T-cell (primary cell): ENCODE measurements at regions not wholly inside any gene's neighbourhood (a gene's known extent, or its start where the extent isn't known, plus 50 kb on each side); places are given as distances from the start of the nearest gene placed in this dataset.

Source experiments
- ATAC-seq, 4 experiments: fragments of 200-7000 bp in 3 of 4; fragments of 150-1000 bp in 1 of 4; cut with Tn5 transposase; replicated peaks in 1 of 4; 1 replicate in 3 of 4; 2 replicates in 1 of 4; pipeline ENCODE4 v1.10.0; 2021; ENCODE audit warnings: moderate library complexity in 3 of 4, mild to moderate bottlenecking in 2 of 4, moderate number of reproducible peaks in 1 of 4
- CTCF ChIA-PET, 2 donors: fragments of 300-600 bp; sonication (Branson Sonifier 250); formaldehyde crosslinking; loops; one replicate each; lab custom pipeline; 2022; ENCODE audit warnings: antibody characterized with exemption in 2 of 2; lab: Charles Lee
- POLR2A ChIA-PET, 2 donors: fragments of 300-600 bp; sonication (Branson Sonifier 250); formaldehyde crosslinking; loops; one replicate each; lab custom pipeline; 2022; ENCODE audit warnings: antibody characterized with exemption in 2 of 2; lab: Charles Lee
- DNase-seq, 35 experiments: peaks; one replicate each; pipeline versions ENCODE4 v3.0.0 to v3.0.0-alpha.2; 2013 to 2023
- H3K27ac ChIP-seq: one replicate; pipeline ENCODE4 v1.5.1; 2013; ENCODE audit warnings: low read length
- H3K27me3 ChIP-seq, 2 experiments: replicated peaks in 1 of 2; 1 replicate in 1 of 2; 2 replicates in 1 of 2; pipeline versions ENCODE4 v1.6.1 to v1.7.0; 2013; ENCODE audit warnings: low read length in 1 of 2, mixed read lengths in 1 of 2; ENCODE audit not compliant: control insufficient read depth in 2 of 2, insufficient read depth in 2 of 2; ENCODE audit errors: extremely low read depth in 1 of 2
- H3K36me3 ChIP-seq, 2 donors: 1 replicate in 1 of 2; 2 replicates in 1 of 2; pipeline versions ENCODE4 v1.6.1 to v1.7.0; 2013; ENCODE audit warnings: low read length in 1 of 2; ENCODE audit not compliant: control insufficient read depth in 2 of 2, insufficient read depth in 1 of 2; ENCODE audit errors: extremely low read depth in 1 of 2
- H3K4me1 ChIP-seq, 2 experiments: 1 replicate in 1 of 2; 2 replicates in 1 of 2; pipeline versions ENCODE4 v1.6.1 to v1.7.0; 2013; ENCODE audit warnings: low read length in 2 of 2, mixed read lengths in 1 of 2; ENCODE audit not compliant: insufficient read depth in 2 of 2, control insufficient read depth in 1 of 2; ENCODE audit errors: extremely low read depth in 1 of 2
- H3K4me3 ChIP-seq, 2 donors: 1 replicate in 1 of 2; 2 replicates in 1 of 2; pipeline versions ENCODE4 v1.5.1 to v1.7.0; 2013; ENCODE audit warnings: mild to moderate bottlenecking in 2 of 2, low read length in 1 of 2, moderate library complexity in 1 of 2; ENCODE audit not compliant: control insufficient read depth in 1 of 2; ENCODE audit errors: extremely low read depth in 1 of 2
- H3K9me3 ChIP-seq: 2 replicates; pipeline ENCODE4 v1.7.0; 2013
- H3K27ac Mint-ChIP-seq, 2 donors: one replicate each; pipeline ENCODE4 v1.8.0; 2020 to 2021; ENCODE audit warnings: mild to moderate bottlenecking in 2 of 2, mixed read lengths in 2 of 2
- H3K27me3 Mint-ChIP-seq, 2 donors: one replicate each; pipeline ENCODE4 v1.8.0; 2021 to 2022; ENCODE audit warnings: mixed read lengths in 2 of 2
- H3K36me3 Mint-ChIP-seq: one replicate; pipeline ENCODE4 v1.8.0; 2021; ENCODE audit warnings: mixed read lengths
- H3K4me1 Mint-ChIP-seq, 3 donors: one replicate each; pipeline ENCODE4 v1.8.0; 2020 to 2022; ENCODE audit warnings: mixed read lengths in 3 of 3, mild to moderate bottlenecking in 1 of 3
- H3K4me3 Mint-ChIP-seq, 3 donors: one replicate each; pipeline ENCODE4 v1.8.0; 2020 to 2022; ENCODE audit warnings: mild to moderate bottlenecking in 3 of 3, mixed read lengths in 3 of 3, moderate library complexity in 3 of 3
- H3K9me3 Mint-ChIP-seq, 3 donors: one replicate each; pipeline ENCODE4 v1.8.0; 2020 to 2022; ENCODE audit warnings: mixed read lengths in 3 of 3
- WGBS: methylation state at CpG from one replicate; pipeline ENCODE4 v1.1.5; 2013; ENCODE audit warnings: missing lambda C conversion rate; ENCODE audit not compliant: insufficient coverage; 5-methylcytosine and 5-hydroxymethylcytosine counted together

DNA sequence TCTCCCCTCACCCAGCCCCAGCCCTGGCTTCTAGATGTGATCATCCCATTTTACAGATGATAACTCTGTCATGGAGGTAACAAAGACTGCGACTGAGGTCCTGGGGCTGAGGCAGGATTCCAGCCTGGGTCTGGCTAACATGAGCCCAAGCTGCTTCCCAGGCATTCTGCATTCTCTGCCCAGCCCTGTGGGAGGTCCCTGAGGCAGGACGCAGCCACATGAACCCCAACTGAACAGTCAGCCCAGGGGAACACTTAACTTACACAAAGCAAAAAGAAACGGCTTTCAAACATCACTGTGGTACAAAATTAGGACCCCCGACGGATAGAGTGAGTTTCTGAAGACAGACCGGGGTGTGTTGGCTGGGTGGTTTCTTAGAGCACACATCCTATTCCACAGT lies 135.3 kb downstream of the ACKR3 start:
- H3K36me3 Mint-ChIP-seq = no peaks in the 10 kb centered on the region
- Histone ChIP-seq H3K9me3 (no peaks in the 10 kb centered on the region), H3K36me3 (no peaks in the 10 kb centered on the region), H3K27ac (no peak overlapping the region), H3K4me1 (no peaks in the 10 kb centered on the region), H3K27me3 (peaks cover 0 to 12% of the 10 kb centered on the region in 2 experiments), H3K4me3 (no peak overlapping the region)
- no peak overlapping the region for H3K4me3 Mint-ChIP-seq
- no peak overlapping the region for H3K27ac Mint-ChIP-seq
- no peaks in the 10 kb centered on the region for H3K9me3 Mint-ChIP-seq
- no peaks in the 10 kb centered on the region for H3K4me1 Mint-ChIP-seq
- H3K27me3 Mint-ChIP-seq = peaks cover 0 to 5% of the 10 kb centered on the region in 2 donors
- POLR2A ChIA-PET = no interaction called here
- CTCF ChIA-PET = no interaction called here
- no peak for DNase-seq
- WGBS = 82% methylated on average over 1 of the region's 6 CpGs
- no peak for ATAC-seq

- H3K4me3 ChIP-seq = no peak overlapping the region
- Mint-ChIP-seq H3K36me3 (no peaks in the 10 kb centered on the region), H3K9me3 (no peaks in the 10 kb centered on the region), H3K27me3 (peaks cover 0 to 5% of the 10 kb centered on the region in 2 donors), H3K4me3 (no peak overlapping the region), H3K27ac (no peak overlapping the region), H3K4me1 (no peaks in the 10 kb centered on the region)
- ChIA-PET CTCF (interaction anchor here in 1 of 2 donors (0.6 kb wide), 1 partner anchor 1990 kb away, joined by 3 read pairs; no protein-coding TSS in a partner anchor), POLR2A (no interaction called here)
- ATAC-seq (no peak), DNase-seq (no peak)
- no peaks in the 10 kb centered on the region for H3K4me1 ChIP-seq
- 86% methylated on average over 7 of the region's 12 CpGs for WGBS
- H3K36me3 ChIP-seq = no peaks in the 10 kb centered on the region
- no peak overlapping the region for H3K27ac ChIP-seq
- peaks cover 0 to 12% of the 10 kb centered on the region in 2 experiments for H3K27me3 ChIP-seq
- H3K9me3 ChIP-seq = no peaks in the 10 kb centered on the region
These were observed 135.9 kb downstream of the ACKR3 start for GRCh38 chr2:236705295-236706105.

DNA sequence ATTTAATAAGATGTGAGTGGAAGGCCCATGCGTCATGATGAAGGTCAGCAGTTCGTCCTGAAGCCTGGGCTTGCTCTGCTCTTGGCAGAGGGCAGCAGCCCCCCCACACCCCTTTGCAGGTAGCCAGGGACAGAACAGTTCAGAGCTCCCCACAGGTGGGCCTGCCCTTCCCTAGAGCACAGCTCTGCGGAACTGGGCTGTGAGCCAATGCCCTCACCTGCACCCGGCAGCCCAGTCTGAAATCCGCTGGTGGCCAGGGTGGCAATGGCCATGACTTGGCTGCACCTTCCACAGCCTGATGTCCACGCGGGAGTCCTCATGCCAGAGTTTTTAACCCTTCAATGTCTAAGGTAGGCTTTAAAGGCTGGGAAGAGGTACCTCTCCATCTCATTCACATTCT lies 136.7 kb downstream of the ACKR3 start:
- Mint-ChIP-seq H3K9me3 (no peaks in the 10 kb centered on the region), H3K27ac (no peak overlapping the region), H3K4me3 (no peak overlapping the region), H3K36me3 (no peaks in the 10 kb centered on the region), H3K4me1 (no peaks in the 10 kb centered on the region), H3K27me3 (peaks cover 0 to 2% of the 10 kb centered on the region in 2 donors)
- 88% methylated on average over 4 of the region's 7 CpGs for WGBS
- ChIA-PET CTCF (interaction anchor here in 1 of 2 donors (0.6 kb wide), 1 partner anchor 1989 kb away, joined by 3 read pairs; no protein-coding TSS in a partner anchor), POLR2A (no interaction called here)
- H3K36me3 ChIP-seq = no peaks in the 10 kb centered on the region
- no peaks in the 10 kb centered on the region for H3K4me1 ChIP-seq
- peaks cover 0 to 12% of the 10 kb centered on the region in 2 experiments for H3K27me3 ChIP-seq
- no peaks in the 10 kb centered on the region for H3K9me3 ChIP-seq
- H3K4me3 ChIP-seq = no peak overlapping the region
- ATAC-seq (no peak), DNase-seq (no peak)
- H3K27ac ChIP-seq = no peak overlapping the region

- no peaks in the 10 kb centered on the region for H3K4me1 ChIP-seq
- Mint-ChIP-seq H3K36me3 (no peaks in the 10 kb centered on the region), H3K27me3 (no peaks in the 10 kb centered on the region), H3K4me1 (no peaks in the 10 kb centered on the region), H3K4me3 (no peak overlapping the region), H3K27ac (no peak overlapping the region), H3K9me3 (no peaks in the 10 kb centered on the region)
- ATAC-seq (no peak), DNase-seq (no peak)
- POLR2A ChIA-PET = no interaction called here
- H3K9me3 ChIP-seq = no peaks in the 10 kb centered on the region
- no peak overlapping the region for H3K27ac ChIP-seq
- peaks cover 0 to 15% of the 10 kb centered on the region in 2 experiments for H3K27me3 ChIP-seq
- no peaks in the 10 kb centered on the region for H3K36me3 ChIP-seq
- CTCF ChIA-PET = no interaction called here
- no peak overlapping the region for H3K4me3 ChIP-seq
These were observed 137.2 kb downstream of the ACKR3 start for GRCh38 chr2:236706803-236707202.

- DNase-seq (no peak), ATAC-seq (no peak)
- H3K4me3 ChIP-seq = no peak overlapping the region
- H3K36me3 ChIP-seq = no peaks in the 10 kb centered on the region
- no peaks in the 10 kb centered on the region for H3K4me1 ChIP-seq
- no peaks in the 10 kb centered on the region for H3K9me3 ChIP-seq
- no peaks in the 10 kb centered on the region for H3K4me1 Mint-ChIP-seq
- ChIA-PET POLR2A (no interaction called here), CTCF (no interaction called here)
- WGBS = 29% methylated on average over 1 of the region's 2 CpGs
- H3K27ac ChIP-seq = no peak overlapping the region
- no peak overlapping the region for H3K27ac Mint-ChIP-seq
- H3K9me3 Mint-ChIP-seq = no peaks in the 10 kb centered on the region
- H3K36me3 Mint-ChIP-seq = no peaks in the 10 kb centered on the region
- H3K4me3 Mint-ChIP-seq = no peak overlapping the region
- peaks cover 17% of the 10 kb centered on the region in 2 donors for H3K27me3 Mint-ChIP-seq
- H3K27me3 ChIP-seq = peaks cover 4 to 32% of the 10 kb centered on the region in 2 experiments
These were observed 141.8 kb downstream of the ACKR3 start for GRCh38 chr2:236711440-236711839.

DNA sequence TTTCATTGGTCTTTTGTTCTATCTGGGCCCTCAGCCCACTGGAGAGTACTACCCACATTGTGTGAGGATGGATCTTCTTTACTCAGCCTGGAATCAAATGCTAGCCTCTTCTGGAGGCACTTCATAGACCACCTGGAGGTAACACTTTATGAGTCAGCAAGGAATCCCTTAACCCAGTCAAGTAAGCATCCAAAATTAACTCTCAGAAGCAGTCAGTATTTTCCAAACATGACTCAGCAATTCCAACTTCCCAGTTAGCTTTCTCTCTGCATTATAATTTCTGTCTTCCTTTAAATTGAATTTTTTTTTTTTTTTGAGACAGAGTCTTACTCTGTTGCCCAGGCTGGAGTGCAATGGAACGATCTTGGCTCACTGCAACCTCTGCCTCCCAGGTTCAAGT lies 142.7 kb downstream of the ACKR3 start:
- no peaks in the 10 kb centered on the region for H3K9me3 Mint-ChIP-seq
- no peak overlapping the region for H3K27ac Mint-ChIP-seq
- H3K4me1 Mint-ChIP-seq = no peaks in the 10 kb centered on the region
- H3K4me1 ChIP-seq = no peaks in the 10 kb centered on the region
- no peaks in the 10 kb centered on the region for H3K9me3 ChIP-seq
- no peaks in the 10 kb centered on the region for H3K36me3 ChIP-seq
- ChIA-PET POLR2A (no interaction called here), CTCF (no interaction called here)
- no peak for DNase-seq
- H3K4me3 Mint-ChIP-seq = no peak overlapping the region
- no peaks in the 10 kb centered on the region for H3K36me3 Mint-ChIP-seq
- peaks cover 6 to 34% of the 10 kb centered on the region in 2 experiments for H3K27me3 ChIP-seq
- H3K4me3 ChIP-seq = no peak overlapping the region
- WGBS = 100% methylated on average over 1 of the region's 1 CpG
- H3K27me3 Mint-ChIP-seq = peaks cover 23 to 24% of the 10 kb centered on the region in 2 donors
- no peak overlapping the region for H3K27ac ChIP-seq
- ATAC-seq = no peak
